Keratinocyte (primary cell): ENCODE measurements at regions not wholly inside any gene's neighbourhood (a gene's known extent, or its start where the extent isn't known, plus 50 kb on each side); places are given as distances from the start of the nearest gene placed in this dataset.

Source experiments
- DNase-seq: peaks from one replicate; pipeline ENCODE4 v3.0.0-alpha.2; 2011; ENCODE audit warnings: low read depth, missing footprints, low spot score
- FAIRE-seq: peaks from 2 replicates; lab custom pipeline; 2011; peaks lifted over from hg19 to GRCh38; lab: Jason Lieb, UNC
- H2AFZ ChIP-seq: 2 replicates; pipeline ENCODE4 v1.6.0; 2012; ENCODE audit warnings: low read length, control low read depth, inconsistent platforms; ENCODE audit not compliant: control insufficient read depth
- H3K27ac ChIP-seq: 2 replicates; pipeline ENCODE4 v1.5.1; 2011; ENCODE audit warnings: low read length; ENCODE audit not compliant: control insufficient read depth, insufficient read depth
- H3K27me3 ChIP-seq: 3 replicates; pipeline ENCODE4 v1.6.0; 2011; ENCODE audit warnings: low read length; ENCODE audit not compliant: control insufficient read depth, insufficient read depth; ENCODE audit errors: extremely low read depth
- H3K36me3 ChIP-seq, 2 experiments: 2 replicates in 1 of 2; 3 replicates in 1 of 2; pipeline ENCODE4 v1.5.1; 2011; ENCODE audit warnings: low read length in 2 of 2, mild to moderate bottlenecking in 1 of 2; ENCODE audit not compliant: control insufficient read depth in 2 of 2, insufficient read depth in 2 of 2; ENCODE audit errors: extremely low read depth in 1 of 2
- H3K4me1 ChIP-seq: 3 replicates; pipeline ENCODE4 v1.5.1; 2011; ENCODE audit warnings: low read length; ENCODE audit not compliant: control insufficient read depth, insufficient read depth; ENCODE audit errors: extremely low read depth
- H3K4me2 ChIP-seq: 3 replicates; pipeline ENCODE4 v1.6.0; 2011; ENCODE audit warnings: low read depth, low read length; ENCODE audit not compliant: control insufficient read depth, insufficient read depth; ENCODE audit errors: extremely low read depth
- H3K4me3 ChIP-seq, 3 experiments: fragments of 200-600 bp in 1 of 3; sonication (generic) in 1 of 3; 2 replicates in 2 of 3; 3 replicates in 1 of 3; pipeline ENCODE4 v1.5.1; 2011 to 2016; ENCODE audit warnings: low read length in 3 of 3, mild to moderate bottlenecking in 3 of 3, control low read depth in 2 of 3, inconsistent platforms in 1 of 3, low read depth in 1 of 3, mixed read lengths in 1 of 3, mixed run types in 1 of 3, moderate library complexity in 1 of 3; ENCODE audit not compliant: control insufficient read depth in 2 of 3, insufficient read depth in 2 of 3; ENCODE audit errors: extremely low read depth in 1 of 3
- H3K79me2 ChIP-seq: 2 replicates; pipeline ENCODE4 v1.6.0; 2012; ENCODE audit warnings: low read length; ENCODE audit not compliant: control insufficient read depth, insufficient read depth
- H3K9ac ChIP-seq: 3 replicates; pipeline ENCODE4 v1.6.0; 2011; ENCODE audit warnings: low read length; ENCODE audit not compliant: control insufficient read depth, insufficient read depth; ENCODE audit errors: extremely low read depth
- H3K9me1 ChIP-seq: 3 replicates; pipeline ENCODE4 v1.6.0; 2011; ENCODE audit warnings: low read length; ENCODE audit not compliant: control insufficient read depth, insufficient read depth; ENCODE audit errors: extremely low read depth
- H3K9me3 ChIP-seq: 2 replicates; pipeline ENCODE4 v1.5.1; 2012; ENCODE audit warnings: low read depth, low read length; ENCODE audit not compliant: control insufficient read depth
- H4K20me1 ChIP-seq: 3 replicates; pipeline ENCODE4 v1.6.0; 2011; ENCODE audit warnings: low read length; ENCODE audit not compliant: control insufficient read depth, insufficient read depth; ENCODE audit errors: extremely low read depth
- CTCF ChIP-seq, 3 experiments: IDR thresholded peaks in 1 of 3; conservative IDR thresholded peaks in 1 of 3; optimal IDR thresholded peaks in 1 of 3; 2 replicates in 2 of 3; 3 replicates in 1 of 3; pipeline versions ENCODE3 to v1.5.1; 2011; ENCODE audit warnings: low read length in 3 of 3, mild to moderate bottlenecking in 3 of 3, moderate library complexity in 2 of 3, control low read depth in 1 of 3, inconsistent platforms in 1 of 3; ENCODE audit not compliant: insufficient read depth in 2 of 3; ENCODE audit errors: extremely low read depth in 1 of 3
- EZH2 ChIP-seq: IDR thresholded peaks from one replicate; pipeline ENCODE4 v1.6.1; 2012; ENCODE audit warnings: inconsistent platforms, mild to moderate bottlenecking, low read length, moderate library complexity
- dilution Hi-C: fragments of 300-500 bp; cut with MboI; formaldehyde crosslinking; loops from one replicate; pipeline ENCODE4 v1.7.0; 2020; ENCODE audit warnings: low sequenced_read_pairs; ENCODE audit not compliant: extremely low pct_ligation_motif_present

- no peak for FAIRE-seq
- H3K4me2 ChIP-seq: no peak overlapping the region
- H3K27me3 ChIP-seq: no peaks in the 10 kb centered on the region
- no peak overlapping the region for H3K4me3 ChIP-seq
- TF ChIP-seq EZH2 (no peak), CTCF (optimal IDR thresholded peaks at IDR 0.05 in 1 of 3, IDR thresholded peaks at IDR 0.05 in 1 of 3, conservative IDR thresholded peaks at IDR 0.05 in 1 of 3; ENCODE audit: extremely low read depth in 1 of 3, insufficient read depth in 2 of 3, low read length in 3 of 3) (no peak)
- H2AFZ ChIP-seq: no peak overlapping the region
- H3K79me2 ChIP-seq: no peaks in the 10 kb centered on the region
- H3K36me3 ChIP-seq: no peaks in the 10 kb centered on the region
- dilution Hi-C loops: no loop called here
- H4K20me1 ChIP-seq: no peaks in the 10 kb centered on the region
- H3K9me1 ChIP-seq: no peaks in the 10 kb centered on the region
- no peaks in the 10 kb centered on the region for H3K9me3 ChIP-seq
- no peak overlapping the region for H3K27ac ChIP-seq
- DNase-seq: no peak
- no peaks in the 10 kb centered on the region for H3K4me1 ChIP-seq
- no peak overlapping the region for H3K9ac ChIP-seq
Measured at GRCh38 chr6:109237986-109238329, 142.7 kb downstream of the CEP57L1 start.

DNA sequence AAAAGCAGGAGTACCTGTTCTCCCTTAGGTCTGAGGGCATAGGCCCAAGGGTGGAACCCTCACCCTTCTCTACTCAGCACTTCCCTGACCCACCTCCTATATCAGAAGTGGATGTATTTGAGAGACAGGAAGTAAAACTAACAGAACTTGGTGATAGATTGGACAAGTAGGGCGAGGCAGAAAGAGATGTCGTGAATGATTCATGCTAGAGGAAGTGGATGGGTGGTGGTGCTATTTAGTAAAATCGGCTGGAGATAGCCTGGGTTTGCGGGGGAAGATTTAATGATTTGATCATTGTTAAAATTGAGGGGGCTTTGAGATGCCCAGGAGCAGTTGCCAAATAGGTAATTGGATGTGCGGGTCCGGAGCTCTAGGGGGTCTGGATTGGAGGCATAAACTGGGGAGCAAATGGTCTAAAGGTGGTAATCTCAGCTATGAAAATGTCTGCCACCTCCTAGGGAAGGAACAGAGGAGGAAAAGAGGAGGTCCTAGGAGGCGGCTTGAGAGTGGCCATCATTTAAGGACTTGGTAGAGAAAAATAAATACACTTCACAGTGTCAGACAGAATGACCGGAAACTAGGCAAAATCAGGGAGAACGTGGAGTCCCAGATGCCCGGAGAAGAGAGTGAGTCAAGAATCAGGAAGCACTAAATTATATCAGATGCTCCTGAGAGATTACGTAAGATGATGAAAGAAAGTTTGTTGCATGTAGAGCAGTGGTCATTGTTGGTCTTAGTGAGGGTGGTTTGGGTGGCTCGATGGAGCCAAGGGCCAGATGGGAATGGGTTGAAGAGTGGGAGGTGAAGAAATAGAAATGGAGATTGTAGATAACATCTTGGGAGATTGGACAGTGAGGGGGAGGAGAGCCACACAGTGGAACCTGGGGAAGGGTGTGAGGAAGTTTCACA is 142.0 kb downstream of the CEP57L1 start:
- Histone ChIP-seq H3K4me2 (no peak overlapping the region), H3K9ac (no peak overlapping the region), H3K79me2 (no peaks in the 10 kb centered on the region), H4K20me1 (no peaks in the 10 kb centered on the region), H2AFZ (no peak overlapping the region), H3K9me1 (no peaks in the 10 kb centered on the region), H3K27me3 (no peaks in the 10 kb centered on the region), H3K9me3 (no peaks in the 10 kb centered on the region), H3K27ac (no peak overlapping the region), H3K4me1 (no peaks in the 10 kb centered on the region), H3K4me3 (no peak overlapping the region), H3K36me3 (no peaks in the 10 kb centered on the region)
- FAIRE-seq (no peak), DNase-seq (no peak)
- dilution Hi-C loops: no loop called here
- TF ChIP-seq EZH2 (no peak), CTCF (optimal IDR thresholded peaks at IDR 0.05 in 1 of 3, IDR thresholded peaks at IDR 0.05 in 1 of 3, conservative IDR thresholded peaks at IDR 0.05 in 1 of 3; ENCODE audit: extremely low read depth in 1 of 3, insufficient read depth in 2 of 3, low read length in 3 of 3) (no peak)
